DMS 273 (cell line): ENCODE measurements at regions not wholly inside any gene's neighbourhood (a gene's known extent, or its start where the extent isn't known, plus 50 kb on each side); places are given as distances from the start of the nearest gene placed in this dataset.

Source experiments
- DNase-seq: peaks from one replicate; lab custom pipeline; 2025; ENCODE audit not compliant: unreplicated experiment; lab: John Stamatoyannopoulos, UW

GRCh38 chr15:46386356-46386755 is 751.5 kb downstream of the SQOR start:
- DNase-seq = no peak

GRCh38 chr15:46389739-46390138 is 754.9 kb downstream of the SQOR start:
- DNase-seq = no peak

GRCh38 chr15:46394463-46394862 is 759.6 kb downstream of the SQOR start:
- no peak for DNase-seq

GRCh38 chr15:46408312-46408711 is 773.5 kb downstream of the SQOR start:
- no peak for DNase-seq

GRCh38 chr15:46409841-46410301 is 775.0 kb downstream of the SQOR start:
- no peak for DNase-seq

DNA sequence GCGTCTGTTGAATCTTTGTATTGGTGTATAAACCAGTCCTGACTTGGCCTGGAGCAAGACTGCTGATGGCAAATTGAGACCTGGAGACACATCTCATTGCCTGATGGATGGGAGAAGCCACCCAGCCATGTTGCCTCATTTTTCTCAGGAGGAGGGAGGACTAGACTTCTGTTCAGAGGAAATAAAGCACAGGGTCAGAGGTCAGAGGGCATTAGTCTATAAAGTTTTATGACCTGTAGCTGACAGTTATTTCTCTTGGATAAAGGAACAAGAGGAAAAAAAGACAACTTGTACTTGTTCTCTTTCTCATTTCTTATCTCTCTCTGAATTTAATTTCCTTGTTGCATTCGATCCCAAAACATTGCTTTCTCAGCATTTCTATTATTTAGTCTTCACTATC is 775.9 kb downstream of the SQOR start:
- no peak for DNase-seq

DNA sequence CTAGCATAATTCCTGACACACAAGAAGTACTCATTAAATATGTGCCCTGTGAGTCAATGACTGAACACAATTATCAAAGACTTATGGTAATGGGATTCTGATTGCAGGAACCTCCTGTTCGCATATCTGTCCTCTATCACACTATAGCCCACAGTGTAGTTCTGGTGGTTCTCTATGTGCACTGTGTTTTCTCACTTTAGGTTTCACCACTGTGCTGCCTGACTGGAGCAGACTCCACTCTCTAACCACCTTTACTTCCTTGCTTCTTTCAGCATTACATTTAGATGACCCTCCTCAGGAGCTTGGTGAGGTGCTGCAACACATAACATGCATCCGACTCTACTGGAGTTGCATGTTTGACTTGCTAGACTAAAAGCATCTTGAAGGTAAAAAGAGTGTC is 777.1 kb downstream of the SQOR start:
- no peak for DNase-seq

DNA sequence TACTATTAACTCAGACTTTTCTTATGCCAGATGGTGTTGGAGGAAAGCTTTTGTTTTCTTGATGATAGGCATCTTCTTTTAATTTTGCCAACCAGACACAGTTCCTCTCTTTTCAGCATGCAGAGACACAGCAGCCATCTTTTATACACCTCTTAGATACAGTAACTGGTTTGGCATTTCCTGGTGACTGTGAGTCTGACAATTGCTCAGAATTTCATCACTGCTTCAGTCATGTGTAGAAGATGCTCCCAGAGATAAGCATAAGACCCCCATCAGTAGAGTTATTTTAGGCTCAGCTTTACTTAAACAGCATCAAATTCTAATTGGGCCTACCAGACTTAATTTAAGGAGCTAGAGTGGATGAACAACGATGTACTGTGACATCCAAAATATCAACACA is 779.0 kb downstream of the SQOR start:
- no peak for DNase-seq

- DNase-seq = no peak
Measured at GRCh38 chr15:46416544-46416943, 781.7 kb downstream of the SQOR start.

- DNase-seq = no peak
Measured at GRCh38 chr15:46420990-46421389, 786.2 kb downstream of the SQOR start.

GRCh38 chr15:46441294-46442062 is 806.6 kb downstream of the SQOR start:
- DNase-seq = peak; percentile 51

DNA sequence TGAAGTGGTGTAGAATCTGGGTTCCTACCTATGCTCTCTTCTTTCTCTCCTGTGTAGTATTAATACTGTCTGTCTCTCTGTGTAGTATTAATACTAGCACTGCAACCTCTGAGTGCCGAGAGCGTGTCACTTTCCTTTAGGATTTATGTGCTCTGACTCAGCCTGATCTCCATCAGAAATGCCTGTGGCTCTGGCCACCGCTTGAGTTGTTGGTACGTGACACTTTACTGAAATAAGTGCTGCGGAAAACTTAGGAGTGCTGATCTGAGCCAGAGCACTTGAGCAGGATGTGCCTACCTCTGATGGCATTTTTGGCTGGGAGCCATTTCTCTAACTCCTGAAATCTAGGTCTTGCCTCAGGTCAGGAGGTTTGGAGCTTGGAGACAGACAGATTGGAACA is 807.4 kb downstream of the SQOR start:
- peak; percentile 30 for DNase-seq

GRCh38 chr15:46442901-46443590 is 808.2 kb downstream of the SQOR start:
- peak; percentile 2 for DNase-seq

GRCh38 chr15:46450112-46450809 is 815.4 kb downstream of the SQOR start:
- DNase-seq = no peak

- no peak for DNase-seq
Measured at GRCh38 chr15:46450810-46451182, 816.0 kb downstream of the SQOR start.

DNA sequence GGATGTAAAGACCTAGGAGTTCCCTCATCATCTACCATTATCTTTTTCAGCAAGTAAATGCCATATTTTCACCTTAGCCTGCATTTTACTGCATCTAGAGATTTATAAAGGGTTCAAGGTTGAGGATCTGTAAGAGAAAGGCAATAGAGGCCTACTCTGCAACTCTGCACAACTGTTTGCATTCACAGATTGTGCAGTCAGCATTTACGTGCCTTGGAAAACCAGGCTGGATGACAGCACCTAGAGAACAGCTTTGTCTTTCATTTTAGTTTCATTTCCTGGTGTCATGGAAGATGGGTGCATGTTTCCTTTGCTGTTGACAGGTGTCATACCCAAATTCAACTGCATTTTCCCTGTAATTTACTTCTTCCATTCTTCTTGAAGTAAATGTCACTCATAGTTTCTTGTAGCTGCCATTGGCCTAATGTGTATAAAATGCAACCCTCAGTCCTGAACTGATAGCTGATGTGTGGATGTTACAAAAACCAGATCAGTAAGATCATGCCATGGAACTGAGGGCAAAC is 817.5 kb downstream of the SQOR start:
- DNase-seq = no peak

DNA sequence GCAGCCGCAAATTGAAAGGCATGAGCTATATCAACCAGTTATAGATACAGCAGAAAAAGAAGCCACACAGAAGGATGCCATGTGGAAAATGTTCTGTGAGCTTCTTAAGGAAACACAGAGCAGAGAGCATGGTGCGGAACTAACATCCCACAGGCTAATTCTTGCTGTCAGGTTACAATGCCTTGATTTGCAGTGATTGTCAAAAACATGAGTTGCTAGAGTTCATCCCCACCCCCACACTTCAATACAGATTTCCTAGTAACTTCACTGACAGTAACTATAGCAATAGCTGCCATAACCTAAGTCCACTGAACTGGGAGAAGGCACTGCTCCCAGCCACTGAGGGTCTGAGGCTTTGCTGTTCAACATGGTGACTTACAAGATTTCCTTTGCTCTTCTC is 821.6 kb downstream of the SQOR start:
- no peak for DNase-seq

DNA sequence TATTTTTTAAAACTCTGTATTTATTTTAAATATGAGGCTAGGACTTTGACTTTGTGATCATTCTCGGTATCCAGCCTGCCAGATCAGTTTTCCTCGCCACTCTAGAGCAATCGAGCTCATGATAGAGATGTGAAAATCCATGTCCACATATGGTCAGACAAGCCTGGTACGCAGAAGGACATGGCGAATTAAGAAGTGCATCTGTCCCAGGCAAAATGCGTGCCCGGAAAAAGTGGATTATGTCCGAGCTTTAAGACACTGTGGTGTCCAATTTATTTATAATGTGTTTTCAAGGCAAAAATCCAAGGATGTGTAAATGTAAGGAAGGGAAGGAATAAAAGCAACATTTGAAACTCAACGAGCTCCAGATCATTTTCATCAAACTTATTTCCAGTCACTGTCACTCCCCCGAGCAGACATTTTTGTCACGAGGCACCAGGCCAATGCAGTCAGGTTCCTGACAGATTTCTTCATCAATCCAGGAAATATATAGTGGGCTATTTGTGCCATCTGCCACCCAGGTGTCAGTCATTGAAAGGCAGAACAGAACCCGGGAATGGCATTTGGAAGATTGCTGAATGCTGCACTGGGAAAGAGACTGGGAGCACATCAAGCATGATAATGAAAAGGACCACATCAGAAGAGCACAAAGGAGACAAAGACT is 825.7 kb downstream of the SQOR start:
- DNase-seq = peak; percentile 8

GRCh38 chr15:46461416-46461815 is 826.6 kb downstream of the SQOR start:
- no peak for DNase-seq

GRCh38 chr15:46467041-46467440 is 832.2 kb downstream of the SQOR start:
- no peak for DNase-seq

GRCh38 chr15:46471096-46471495 is 836.3 kb downstream of the SQOR start:
- DNase-seq = no peak
